ENCODE measurements at regions not wholly inside any gene's neighbourhood (a gene's known extent, or its start where the extent isn't known, plus 50 kb on each side); places are given as distances from the start of the nearest gene placed in this dataset.

DNA sequence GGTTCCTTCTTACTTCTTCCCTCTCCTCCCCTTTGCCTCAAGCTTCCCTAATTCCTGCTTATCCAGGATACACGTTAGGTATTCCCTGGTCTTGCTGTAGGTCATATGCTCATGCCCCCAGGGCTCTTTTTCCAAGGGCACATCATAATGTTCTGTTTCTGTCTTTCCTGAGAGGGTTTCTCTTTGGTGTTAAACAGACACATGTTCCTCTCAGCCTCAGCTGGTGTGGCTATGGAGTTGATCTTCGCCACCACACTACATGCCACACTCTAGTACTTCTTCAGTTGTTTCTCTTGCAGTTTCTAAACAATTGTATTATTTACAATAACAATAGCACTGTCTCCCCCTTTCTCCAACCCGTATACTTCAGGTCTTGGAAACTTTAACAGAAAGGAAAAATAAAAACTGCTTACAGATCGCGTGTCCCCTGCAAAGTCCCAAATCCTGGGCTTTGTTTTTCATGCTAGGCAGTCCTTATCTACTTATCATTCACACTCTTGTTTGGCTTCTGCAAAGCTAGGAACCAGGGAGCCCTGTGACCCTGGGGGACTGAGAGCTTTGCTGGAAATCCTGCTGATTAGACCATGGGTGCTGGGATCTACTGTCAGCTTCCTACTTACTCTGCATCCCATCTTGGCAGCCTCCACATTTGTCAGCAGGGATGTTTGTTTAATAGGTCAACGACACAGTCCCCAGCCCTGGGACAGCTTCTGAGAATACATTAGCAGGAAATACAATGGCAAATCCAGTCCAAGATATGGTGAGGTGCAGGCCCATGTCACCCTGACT lies 193.9 kb upstream of the BMPER start:
- TF ChIP-seq JUND (IDR thresholded peaks at IDR 0.05) (no peak), EZH2phosphoT487 (IDR thresholded peaks at IDR 0.05; ENCODE audit: borderline replicate concordance) (no peak), POLR2AphosphoS5 (IDR thresholded peaks at IDR 0.05; ENCODE audit: low read depth, low read length) (no peak)

Measured in HCT116 (cell line).